Stromal cell of bone marrow (primary cell): ENCODE measurements at regions not wholly inside any gene's neighbourhood (a gene's known extent, or its start where the extent isn't known, plus 50 kb on each side); places are given as distances from the start of the nearest gene placed in this dataset.
"Not testable (repeated sequence)": the region's sequence is repeated elsewhere in the genome, so short reads cannot be mapped to it uniquely, and the experiment has no call there.

ENCODE experiments used
- DNase-seq: peaks from one replicate; pipeline ENCODE4 v3.0.0-alpha.2; 2012; ENCODE audit warnings: low read depth

DNA sequence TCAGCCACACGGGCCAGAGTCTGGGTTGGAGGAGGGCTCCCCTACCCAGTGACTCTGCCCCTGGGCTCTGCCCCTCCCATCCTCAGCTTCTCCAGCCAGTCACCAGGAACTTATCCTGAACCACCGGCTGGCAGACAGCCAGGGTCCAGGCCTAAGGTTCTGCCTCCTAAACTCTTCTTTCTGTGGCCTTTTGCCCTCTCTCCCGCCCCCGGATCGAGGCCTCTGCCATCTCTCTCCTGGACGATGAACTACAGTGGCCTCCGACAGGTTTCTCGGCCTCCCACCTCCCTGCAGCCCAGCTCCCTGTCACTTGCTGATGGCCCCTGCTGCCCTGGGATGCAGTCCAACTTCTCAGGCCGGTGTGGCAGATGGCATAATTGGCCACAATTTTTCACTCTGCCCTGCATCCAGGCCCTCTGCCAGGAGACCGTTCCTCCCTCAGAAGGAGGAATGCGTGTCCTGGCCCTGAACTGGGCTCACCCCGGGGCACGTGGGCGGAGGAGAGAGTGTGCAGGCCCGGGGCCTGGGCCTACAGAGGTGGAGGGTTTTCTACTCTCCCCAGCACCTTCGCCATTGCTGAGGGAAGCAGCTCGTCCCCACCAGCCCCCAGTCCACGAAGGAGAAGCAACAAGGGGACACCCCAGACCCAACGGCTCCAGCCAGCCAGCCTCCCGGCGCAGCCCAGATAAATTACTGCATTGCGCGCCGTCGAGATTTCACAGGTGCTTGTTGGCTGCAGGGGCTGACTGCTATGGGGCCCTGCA, 81.9 kb upstream of the LRPAP1 start:
- no peak for DNase-seq

DNA sequence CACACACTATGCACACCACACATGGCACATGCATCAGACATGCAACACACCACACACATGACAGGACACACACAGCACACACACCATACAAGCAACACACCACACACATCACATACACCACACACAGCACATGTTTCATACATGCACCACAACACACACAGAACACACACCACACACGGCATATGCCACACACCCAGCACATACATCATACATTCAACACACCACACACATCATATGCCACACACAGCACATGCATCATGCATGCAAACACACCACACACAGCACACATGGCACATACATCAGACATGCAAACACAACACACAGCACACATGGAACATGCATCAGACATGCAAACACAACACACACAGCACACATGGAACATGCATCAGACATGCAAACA, 80.7 kb upstream of the LRPAP1 start:
- no peak for DNase-seq

DNA sequence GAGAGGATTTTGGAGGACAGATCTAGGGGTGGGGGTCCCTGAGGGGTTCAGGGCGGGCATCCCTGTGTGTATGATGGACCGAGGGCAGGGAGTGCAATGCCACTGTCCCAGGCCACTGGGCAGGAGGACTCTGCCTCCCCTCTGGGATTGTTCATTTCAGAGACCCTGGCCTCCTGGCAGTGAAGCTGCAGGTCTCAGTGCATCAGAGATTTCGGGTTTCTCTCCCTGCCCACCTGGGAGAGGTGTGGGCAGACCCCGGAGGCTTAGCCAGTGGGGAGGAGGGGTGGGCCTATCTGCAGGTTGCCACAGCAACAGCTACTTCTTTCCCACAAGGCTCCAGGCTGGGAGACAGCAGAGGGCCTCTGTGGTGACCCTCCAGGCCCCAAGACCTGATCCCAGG, 80.1 kb upstream of the LRPAP1 start:
- DNase-seq: no peak

DNA sequence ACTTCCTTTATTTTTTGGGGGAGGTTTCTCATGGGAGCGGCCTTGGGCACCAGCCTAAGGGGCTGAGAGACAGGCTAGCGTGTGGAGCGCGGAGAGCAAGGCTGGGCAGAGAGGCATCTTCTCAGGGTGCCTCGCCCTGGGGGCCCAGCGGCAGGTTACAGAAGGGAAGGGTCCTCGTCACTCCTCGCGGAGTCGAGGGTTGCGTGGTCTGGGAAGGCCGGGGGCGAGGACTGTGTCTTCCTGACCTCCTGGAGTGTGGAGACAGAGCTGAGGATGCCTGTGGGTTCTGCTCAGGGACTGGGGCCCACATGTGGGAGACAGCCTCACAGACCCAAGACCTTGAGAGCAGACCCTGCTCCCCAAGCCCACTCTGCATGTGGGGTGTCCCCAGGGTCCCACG, 79.6 kb upstream of the LRPAP1 start:
- DNase-seq: no peak

DNA sequence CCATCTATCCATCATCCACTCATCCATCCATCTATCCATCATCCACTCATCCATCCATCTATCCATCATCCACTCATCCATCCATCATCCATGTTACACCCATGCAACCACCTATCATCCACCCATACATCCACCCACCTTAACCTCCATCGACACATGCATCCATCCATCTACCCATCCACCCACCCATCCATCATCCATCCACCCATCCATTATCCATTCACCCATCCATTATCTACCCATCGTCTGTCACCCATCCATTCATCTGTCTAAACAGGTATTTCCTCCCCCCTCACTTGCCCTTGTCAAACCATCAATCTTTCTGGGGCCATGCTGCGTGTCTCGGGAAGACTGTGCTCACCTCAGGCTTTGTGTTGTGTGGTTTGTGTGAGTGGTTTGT, 78.6 kb upstream of the LRPAP1 start:
- not testable (repeated sequence) for DNase-seq

DNA sequence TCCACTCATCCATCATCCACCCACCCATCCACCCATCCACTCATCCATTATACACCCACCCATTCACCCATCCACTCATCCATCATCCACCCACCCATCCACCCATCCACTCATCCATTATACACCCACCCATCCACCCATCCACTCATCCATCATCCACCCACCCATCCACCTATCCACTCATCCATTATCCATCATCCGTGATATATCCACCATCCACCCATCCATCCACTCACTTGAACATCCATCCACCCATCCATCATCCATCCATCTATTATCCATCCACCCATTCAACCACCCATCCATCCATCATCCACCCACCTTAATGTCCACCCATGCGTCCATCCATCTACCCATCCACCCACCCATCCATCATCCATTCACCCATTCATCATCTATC, 77.7 kb upstream of the LRPAP1 start:
- DNase-seq: not testable (repeated sequence)

DNA sequence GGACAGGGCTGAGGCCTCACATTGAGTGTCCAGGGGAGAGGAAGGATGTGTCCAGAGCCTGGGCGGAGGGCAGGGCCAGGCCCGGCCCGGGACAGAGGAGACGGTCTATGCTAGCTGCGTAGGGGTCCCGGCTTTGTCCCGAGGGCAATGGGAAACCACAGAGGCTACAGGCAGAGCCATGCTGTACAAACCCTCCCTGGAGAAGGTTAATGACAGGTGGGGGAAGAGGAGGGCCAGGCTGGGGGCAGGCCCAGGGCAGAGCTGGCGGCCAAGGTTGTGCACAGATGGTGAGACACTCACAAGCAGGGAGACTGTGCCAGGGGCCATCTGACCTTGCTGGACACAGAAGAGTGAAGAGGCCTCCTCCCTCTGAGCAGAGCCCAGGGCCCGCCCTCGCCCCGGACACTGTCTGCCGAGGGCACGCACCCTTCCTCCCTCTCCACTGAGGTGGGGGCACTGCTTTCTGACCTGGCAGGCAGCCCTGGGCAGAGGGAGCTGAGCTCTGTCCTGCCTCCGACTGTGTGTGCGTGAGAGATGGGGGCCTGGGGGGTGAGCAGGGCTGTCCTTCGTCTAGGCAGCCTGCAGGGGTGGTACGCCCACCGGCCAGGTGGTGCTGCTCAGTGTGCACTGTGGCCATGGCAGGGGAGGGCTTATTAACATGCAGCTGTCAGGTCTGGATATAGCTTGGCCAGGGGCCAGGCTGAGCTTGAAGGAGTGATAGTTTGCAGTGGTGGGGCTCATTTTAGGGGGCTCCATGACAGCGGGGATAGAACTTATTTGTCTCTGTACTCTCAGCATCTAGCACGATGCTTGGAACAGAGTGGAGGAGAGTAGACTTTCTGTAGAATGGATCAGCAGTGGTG, 75.7 kb upstream of the LRPAP1 start:
- no peak for DNase-seq

DNA sequence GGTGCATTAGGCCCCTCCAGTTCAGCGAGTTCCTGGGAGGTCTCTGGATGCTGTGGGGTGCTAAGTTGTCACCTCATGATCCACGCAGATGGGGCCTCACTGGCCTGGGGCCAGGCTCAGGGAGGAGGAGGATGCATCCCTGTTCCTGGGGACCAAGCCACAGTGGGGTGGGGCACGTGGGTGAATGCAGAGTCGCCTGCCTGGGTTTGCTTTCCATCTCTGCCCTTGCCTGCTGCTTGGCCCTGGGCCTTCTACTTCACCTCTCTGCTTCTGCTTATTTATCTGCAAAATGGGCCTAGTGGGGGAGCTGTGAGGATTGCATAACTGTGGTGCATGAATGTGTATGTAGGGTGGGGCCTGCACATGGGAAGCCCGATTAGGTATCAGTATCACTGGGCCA, 74.6 kb upstream of the LRPAP1 start:
- DNase-seq: not testable (repeated sequence)

DNA sequence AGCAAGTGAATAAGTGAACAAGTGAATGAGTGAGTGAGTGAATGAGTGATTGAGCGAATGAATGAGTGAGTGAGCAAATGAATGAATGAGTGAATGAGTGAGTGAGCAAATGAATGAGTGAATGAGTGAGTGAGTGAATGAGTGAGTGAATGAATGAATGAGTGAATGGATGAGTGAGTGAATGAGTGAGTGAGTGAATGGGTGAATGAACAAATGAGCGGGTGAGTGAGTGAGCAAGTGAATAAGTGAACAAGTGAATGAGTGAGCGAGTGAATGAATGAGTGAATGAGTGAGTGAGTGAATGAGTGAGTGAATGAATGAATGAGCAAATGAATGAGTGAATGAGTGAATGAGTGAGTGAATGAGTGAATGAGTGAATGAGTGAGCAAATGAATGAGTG, 74.0 kb upstream of the LRPAP1 start:
- not testable (repeated sequence) for DNase-seq

DNA sequence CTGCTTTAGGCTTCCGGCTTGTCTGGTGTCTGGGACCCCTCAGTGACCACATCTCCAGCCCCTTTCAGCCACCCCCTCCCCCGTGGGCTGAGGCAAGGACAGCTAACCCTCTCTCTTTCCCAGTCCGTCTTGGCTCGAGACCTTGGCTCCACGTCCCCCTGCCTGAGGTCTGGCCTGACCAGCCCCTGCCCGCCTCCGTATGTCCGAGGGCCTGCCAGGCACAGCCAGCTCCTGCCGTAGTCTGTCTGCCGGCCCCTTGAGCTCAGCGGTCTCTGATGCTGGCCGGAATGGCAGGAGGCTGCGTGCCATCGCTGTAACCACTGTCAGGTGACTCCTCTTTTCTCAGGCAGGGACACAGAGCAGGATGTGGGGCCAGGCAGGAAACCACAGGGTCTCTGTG, 73.3 kb upstream of the LRPAP1 start:
- no peak for DNase-seq

DNA sequence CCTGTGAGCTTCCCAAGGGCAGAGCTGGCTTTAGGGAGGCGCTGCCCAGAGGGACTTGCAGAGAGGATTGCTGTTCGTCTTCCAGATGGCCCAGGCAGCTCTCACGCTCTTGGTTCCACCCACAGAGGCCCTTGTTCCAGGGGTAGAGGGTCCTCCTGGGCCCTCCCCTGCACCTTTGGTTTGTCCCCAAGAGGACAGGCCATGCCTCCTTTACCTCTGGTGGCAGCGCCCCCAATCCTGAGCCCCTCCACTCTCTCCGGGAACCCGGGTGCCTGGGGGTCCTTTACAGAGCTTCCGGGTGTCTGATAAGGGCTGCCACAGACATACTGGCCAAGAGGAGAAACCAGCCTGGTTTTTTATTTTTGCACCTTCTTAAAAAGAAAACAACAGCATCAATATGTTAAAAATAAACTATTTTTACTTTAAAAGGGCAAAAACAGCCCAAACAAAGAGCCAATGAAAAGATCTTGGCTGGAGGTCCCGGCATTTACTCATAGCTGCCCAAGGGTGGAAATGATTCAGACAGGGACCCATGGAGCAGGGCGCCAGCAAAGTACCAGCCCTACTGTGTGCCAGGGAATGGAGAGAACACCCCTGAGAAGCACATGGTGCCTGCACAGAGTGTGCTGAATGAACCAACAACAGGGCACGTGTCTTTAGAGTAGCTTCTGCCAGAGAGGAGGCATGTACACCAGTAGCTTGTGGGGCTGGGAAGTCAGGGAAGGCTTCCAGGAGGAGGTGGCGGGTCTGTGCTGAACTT, 70.8 kb upstream of the LRPAP1 start:
- DNase-seq: not testable (repeated sequence)

DNA sequence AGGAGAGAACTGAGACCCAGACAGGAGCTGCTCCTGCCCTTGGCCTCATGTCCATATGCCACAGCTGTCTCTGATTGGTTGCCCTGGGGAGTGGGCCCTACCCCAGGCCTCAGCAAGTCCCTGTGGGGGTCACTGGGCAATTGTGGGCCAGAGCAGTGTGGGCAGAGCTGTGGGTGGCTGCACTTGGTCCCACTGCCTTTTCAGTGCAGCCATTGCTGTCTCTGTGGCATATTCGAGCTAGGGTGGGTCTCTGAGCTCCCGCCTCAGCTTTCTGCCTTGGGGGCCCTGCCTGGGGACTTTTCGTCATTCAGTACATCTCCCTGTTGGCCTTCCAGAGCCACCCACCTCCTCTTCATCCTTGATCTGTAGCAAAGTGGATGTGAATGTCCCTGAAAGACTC, 69.8 kb upstream of the LRPAP1 start:
- no peak for DNase-seq

DNA sequence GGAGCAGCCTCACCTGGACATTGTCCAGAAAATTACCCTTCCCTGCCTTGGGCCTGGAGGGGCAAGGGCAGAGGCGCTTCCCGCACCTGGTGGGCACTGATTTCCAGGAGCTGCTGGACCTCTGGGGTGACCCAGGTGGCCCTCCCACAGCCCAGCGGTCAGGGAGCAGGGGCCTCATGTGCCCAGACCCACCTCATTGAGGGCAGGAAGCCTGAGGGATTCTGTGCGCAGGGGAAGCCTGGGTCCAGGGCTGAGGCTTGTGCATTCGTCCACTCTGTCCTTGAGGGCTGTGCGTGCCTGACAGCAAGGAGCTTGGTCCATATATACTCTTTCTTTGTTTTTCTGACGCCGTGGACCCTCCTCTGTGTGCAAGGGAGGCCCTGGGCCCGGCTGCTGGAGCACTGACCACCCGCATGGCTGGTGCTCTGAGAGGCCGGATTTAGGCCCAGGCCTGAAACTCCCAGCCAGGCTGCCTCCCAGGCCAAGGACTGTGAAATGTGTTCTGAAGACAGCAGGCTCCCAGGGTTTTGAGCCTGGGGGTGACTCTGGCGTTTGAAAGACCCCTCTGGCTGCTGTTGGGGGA, 69.0 kb upstream of the LRPAP1 start:
- DNase-seq: not testable (repeated sequence)

DNA sequence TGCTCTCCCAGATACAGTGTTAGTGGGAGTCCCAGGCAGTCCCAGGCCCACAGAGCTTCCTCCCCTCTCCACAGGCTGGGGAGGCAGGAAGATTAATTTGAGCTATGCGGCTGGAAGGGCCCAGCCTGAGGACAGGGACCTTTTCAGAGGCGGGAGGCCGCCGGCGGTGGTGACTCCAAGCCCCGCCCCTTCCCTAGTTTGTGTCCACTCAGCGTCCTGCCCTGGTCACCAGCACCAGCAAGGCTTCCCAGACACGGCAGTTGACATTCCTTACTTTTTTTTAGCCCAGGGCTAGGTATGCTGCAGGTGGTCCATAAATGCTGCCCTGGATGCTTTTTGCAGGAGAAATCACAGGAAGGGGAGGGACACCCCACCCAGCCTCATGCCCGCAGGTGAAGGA, 67.7 kb upstream of the LRPAP1 start:
- DNase-seq: no peak

DNA sequence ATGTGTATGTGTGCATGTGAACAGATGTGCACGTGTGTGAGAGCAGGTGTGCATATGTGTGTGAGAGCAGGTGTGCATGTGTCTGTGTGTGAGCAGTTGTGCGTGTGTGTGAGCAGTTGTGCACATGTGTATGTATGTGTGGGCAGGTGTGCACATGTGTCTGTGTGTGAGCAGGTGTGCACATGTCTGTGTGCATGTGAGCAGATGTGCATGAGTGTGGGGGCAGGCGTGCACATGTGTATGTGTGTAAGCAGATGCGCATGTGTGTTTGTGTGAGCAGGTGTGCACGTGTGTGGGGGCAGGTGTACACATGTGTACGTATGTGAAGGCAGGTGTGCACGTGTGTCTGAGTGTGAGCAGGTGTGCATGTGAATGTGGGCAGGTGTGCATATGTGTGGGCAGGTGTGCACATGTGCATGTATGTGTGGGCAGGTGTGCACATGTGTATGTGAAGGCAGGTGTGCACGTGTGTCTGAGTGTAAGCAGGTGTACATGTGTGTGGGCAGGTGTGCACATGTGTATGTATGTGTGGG, 66.5 kb upstream of the LRPAP1 start:
- no peak for DNase-seq

DNA sequence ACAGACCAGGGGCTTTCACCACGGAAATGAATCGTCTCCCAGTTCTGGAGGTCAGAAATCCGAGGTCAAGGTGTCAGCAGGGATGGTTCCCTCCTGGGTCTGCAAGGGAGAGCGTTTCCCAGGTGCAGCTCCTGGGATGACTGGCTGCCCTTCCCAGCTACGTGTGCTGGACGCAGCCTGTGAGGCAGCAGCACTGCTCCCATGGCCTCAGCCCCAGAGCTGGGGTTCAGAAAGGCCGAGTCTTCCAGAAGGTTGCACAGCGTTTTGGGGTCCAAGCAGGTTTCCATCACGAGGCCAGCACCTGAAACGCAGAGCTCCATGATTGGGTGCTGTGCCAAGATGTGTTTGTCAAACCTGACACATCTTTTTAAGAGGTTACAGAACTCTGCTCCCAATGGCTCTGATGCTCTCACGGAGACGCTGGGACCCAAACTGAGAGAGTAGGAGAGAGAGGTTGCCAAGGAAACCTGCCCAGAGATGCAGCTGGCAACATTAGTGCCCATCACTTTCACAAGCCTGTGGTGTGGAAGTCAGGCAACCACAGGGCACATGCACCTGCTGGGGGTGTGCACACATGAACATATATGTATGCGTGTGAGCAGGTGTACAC, 65.8 kb upstream of the LRPAP1 start:
- not testable (repeated sequence) for DNase-seq

DNA sequence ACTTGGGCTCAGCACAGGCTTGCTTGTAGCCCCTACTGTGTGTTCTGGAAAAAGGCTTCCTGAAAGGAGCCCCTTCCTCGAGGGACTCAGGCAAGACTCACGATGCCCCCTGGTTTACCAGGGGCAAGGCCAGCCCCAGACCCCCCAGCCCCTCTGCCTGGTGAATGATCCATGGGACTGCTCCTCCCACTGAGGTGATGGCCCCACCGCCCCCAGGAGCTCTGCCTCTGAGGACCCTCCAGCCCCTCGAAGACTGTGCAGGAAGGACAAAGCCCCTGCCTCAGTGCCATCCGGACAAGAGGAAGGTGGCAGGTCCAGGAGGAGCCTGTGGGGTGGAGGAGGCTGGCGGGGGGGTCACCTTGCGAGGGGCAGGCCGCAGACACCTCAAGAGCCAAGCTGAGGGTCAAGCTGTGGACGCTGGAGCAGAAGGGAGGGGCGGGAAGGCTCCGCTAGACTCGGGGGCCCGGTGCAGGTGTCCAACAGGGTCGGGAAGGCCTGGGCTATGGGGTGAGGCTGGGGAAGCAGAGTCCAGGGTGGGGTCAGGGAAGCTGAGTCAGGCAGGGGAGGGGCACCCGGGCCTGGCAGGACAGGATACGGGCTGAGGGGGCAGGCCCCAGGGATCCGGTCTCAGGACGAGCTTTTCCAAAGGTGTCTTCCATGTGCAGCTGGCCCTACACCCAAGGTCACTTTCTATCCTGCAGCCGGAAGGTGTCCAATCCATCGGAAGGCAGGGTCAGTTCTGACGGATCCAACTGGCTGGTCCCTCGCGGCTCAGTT, 64.9 kb upstream of the LRPAP1 start:
- DNase-seq: not testable (repeated sequence)

DNA sequence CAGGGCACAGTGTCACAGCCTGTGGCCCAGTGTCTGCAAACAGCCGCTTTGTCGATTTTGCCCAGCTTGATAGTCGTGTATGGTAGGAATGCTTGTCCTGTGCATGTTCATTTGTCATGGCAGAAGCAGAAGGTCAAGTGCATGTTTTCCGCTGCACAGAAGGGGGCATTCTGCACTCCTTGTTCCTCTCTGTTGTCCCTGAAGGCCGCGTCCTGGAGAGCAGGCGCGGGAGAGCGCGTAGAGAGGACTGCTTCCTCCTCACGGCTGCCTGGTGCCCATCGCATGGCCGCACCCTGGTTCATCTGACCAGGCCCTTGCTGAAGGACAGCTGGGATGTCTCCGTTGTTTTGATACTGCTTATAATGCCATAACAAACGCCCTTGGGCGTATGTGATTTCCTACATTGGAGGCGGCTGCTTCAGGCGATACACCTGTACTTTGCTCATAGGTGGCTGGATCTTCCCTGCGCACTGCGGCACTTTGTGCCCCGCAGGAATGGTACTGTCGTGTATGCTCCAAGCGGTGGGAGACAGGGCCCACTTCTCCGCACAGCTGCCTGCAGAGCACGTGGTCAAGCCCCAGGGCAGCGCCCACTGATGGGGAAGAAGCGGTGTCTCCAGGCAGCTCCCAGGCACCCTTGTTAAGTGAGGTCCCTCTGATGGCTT, 63.5 kb upstream of the LRPAP1 start:
- not testable (repeated sequence) for DNase-seq

DNA sequence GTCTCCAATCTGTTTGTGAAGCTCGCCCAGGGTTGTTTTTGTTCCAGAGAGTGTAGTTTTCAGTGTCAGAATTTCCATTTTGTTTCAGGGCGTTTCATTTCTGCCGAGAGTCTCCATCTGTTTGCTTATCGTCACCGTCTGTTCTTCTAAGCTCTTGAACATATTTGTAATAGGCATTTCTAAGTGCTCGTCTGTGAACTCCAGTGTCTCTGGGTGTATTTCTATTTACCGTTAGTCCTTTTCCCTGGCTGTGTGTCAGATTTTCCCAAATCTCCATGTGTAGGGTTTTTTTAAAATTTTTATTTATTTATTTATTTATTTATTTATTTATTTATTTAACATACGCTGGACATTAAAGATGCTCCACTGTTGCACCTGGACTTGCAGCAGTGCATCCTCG, 62.5 kb upstream of the LRPAP1 start:
- DNase-seq: not testable (repeated sequence)
